BE2C (cell line): ENCODE measurements at regions not wholly inside any gene's neighbourhood (a gene's known extent, or its start where the extent isn't known, plus 50 kb on each side); places are given as distances from the start of the nearest gene placed in this dataset.

Experiments used
- DNase-seq: peaks from one replicate; pipeline ENCODE4 v3.0.0-alpha.2; 2020
- H3K27me3 ChIP-seq: fragments of 250-450 bp; sonication (Bioruptor Pico); 2 replicates; pipeline ENCODE4 v1.5.1; 2020; ENCODE audit warnings: mild to moderate bottlenecking
- H3K36me3 ChIP-seq: fragments of 250-450 bp; sonication (Bioruptor Pico); 2 replicates; pipeline ENCODE4 v1.5.1; 2020; ENCODE audit warnings: mild to moderate bottlenecking
- H3K4me1 ChIP-seq: fragments of 250-450 bp; sonication (Bioruptor Pico); 2 replicates; pipeline ENCODE4 v1.5.1; 2020
- H3K4me3 ChIP-seq: 2 replicates; pipeline ENCODE4 v1.5.1; 2011; ENCODE audit warnings: low read depth, low read length
- H3K9me3 ChIP-seq: fragments of 250-450 bp; sonication (Bioruptor Pico); 2 replicates; pipeline ENCODE4 v1.5.1; 2020
- CTCF ChIP-seq: IDR thresholded peaks from 2 replicates; pipeline ENCODE4 v1.5.1; 2012; ENCODE audit warnings: mild to moderate bottlenecking, low read depth, low read length

- no peak for DNase-seq
- no peak for TF ChIP-seq CTCF
- H3K4me3 ChIP-seq: no peak overlapping the region
- H3K36me3 ChIP-seq: no peaks in the 10 kb centered on the region
- no peaks in the 10 kb centered on the region for H3K4me1 ChIP-seq
- no peaks in the 10 kb centered on the region for H3K27me3 ChIP-seq
- no peaks in the 10 kb centered on the region for H3K9me3 ChIP-seq
Observed at GRCh38 chr1:4379451-4380175, 274.8 kb upstream of the AJAP1 start.

- no peaks in the 10 kb centered on the region for H3K36me3 ChIP-seq
- no peak overlapping the region for H3K4me3 ChIP-seq
- no peak for DNase-seq
- H3K27me3 ChIP-seq: no peaks in the 10 kb centered on the region
- TF ChIP-seq CTCF: no peak
- no peaks in the 10 kb centered on the region for H3K9me3 ChIP-seq
- no peaks in the 10 kb centered on the region for H3K4me1 ChIP-seq
Observed at GRCh38 chr1:4380564-4381168, 273.7 kb upstream of the AJAP1 start.

GRCh38 chr1:4393191-4393590, 261.2 kb upstream of the AJAP1 start:
- no peak for DNase-seq
- Histone ChIP-seq H3K36me3 (no peaks in the 10 kb centered on the region), H3K4me3 (no peak overlapping the region), H3K27me3 (no peaks in the 10 kb centered on the region), H3K4me1 (no peaks in the 10 kb centered on the region), H3K9me3 (no peaks in the 10 kb centered on the region)
- TF ChIP-seq CTCF: no peak

GRCh38 chr1:4394366-4394765, 260.0 kb upstream of the AJAP1 start:
- H3K4me3 ChIP-seq: no peak overlapping the region
- H3K27me3 ChIP-seq: no peaks in the 10 kb centered on the region
- H3K9me3 ChIP-seq: no peaks in the 10 kb centered on the region
- no peaks in the 10 kb centered on the region for H3K36me3 ChIP-seq
- H3K4me1 ChIP-seq: no peaks in the 10 kb centered on the region
- DNase-seq: no peak
- no peak for TF ChIP-seq CTCF

- no peaks in the 10 kb centered on the region for H3K36me3 ChIP-seq
- no peaks in the 10 kb centered on the region for H3K4me1 ChIP-seq
- H3K4me3 ChIP-seq: no peak overlapping the region
- no peak for TF ChIP-seq CTCF
- no peaks in the 10 kb centered on the region for H3K9me3 ChIP-seq
- no peaks in the 10 kb centered on the region for H3K27me3 ChIP-seq
- DNase-seq: no peak
Observed at GRCh38 chr1:4395158-4395557, 259.3 kb upstream of the AJAP1 start.

- DNase-seq: no peak
- TF ChIP-seq CTCF: no peak
- H3K27me3 ChIP-seq: no peaks in the 10 kb centered on the region
Observed at GRCh38 chr1:4395676-4396075, 258.7 kb upstream of the AJAP1 start.

More at GRCh38 chr1:4395676-4396075, 258.7 kb upstream of the AJAP1 start:
- no peaks in the 10 kb centered on the region for H3K36me3 ChIP-seq
- H3K9me3 ChIP-seq: no peaks in the 10 kb centered on the region
- no peaks in the 10 kb centered on the region for H3K4me1 ChIP-seq
- no peak overlapping the region for H3K4me3 ChIP-seq
